CD4-positive, alpha-beta T cell (primary cell): ENCODE measurements at regions not wholly inside any gene's neighbourhood (a gene's known extent, or its start where the extent isn't known, plus 50 kb on each side); places are given as distances from the start of the nearest gene placed in this dataset.

Experiments
- ATAC-seq: fragments of 200-7000 bp; cut with Tn5 transposase; one replicate; pipeline ENCODE4 v1.10.0; 2022; ENCODE audit warnings: mild to moderate bottlenecking; ENCODE audit not compliant: poor library complexity
- CTCF ChIA-PET: fragments of 350-600 bp; sonication (Branson Sonifier 250); formaldehyde crosslinking; loops from one replicate; lab custom pipeline; 2021; ENCODE audit warnings: antibody characterized with exemption, inconsistent platforms; lab: Charles Lee
- POLR2A ChIA-PET: fragments of 350-600 bp; sonication (Branson Sonifier 250); formaldehyde crosslinking; loops from one replicate; lab custom pipeline; 2021; ENCODE audit warnings: antibody characterized with exemption, inconsistent platforms; lab: Charles Lee
- DNase-seq, 14 experiments: peaks; one replicate each; pipeline ENCODE4 v3.0.0-alpha.2; 2013 to 2020; ENCODE audit warnings: mixed read lengths in 2 of 14
- H3K27ac ChIP-seq, 2 donors: one replicate each; pipeline versions ENCODE4 v1.5.1 to v1.7.0; 2013; ENCODE audit warnings: low read length in 2 of 2, low read depth in 1 of 2, mild to moderate bottlenecking in 1 of 2
- H3K27me3 ChIP-seq, 2 experiments: 1 replicate in 1 of 2; 2 replicates in 1 of 2; pipeline versions ENCODE4 v1.6.1 to v1.7.0; 2013; ENCODE audit warnings: low read length in 2 of 2, control low read depth in 1 of 2, mild to moderate bottlenecking in 1 of 2, moderate library complexity in 1 of 2; ENCODE audit not compliant: insufficient read depth in 2 of 2, control insufficient read depth in 1 of 2
- H3K36me3 ChIP-seq: one replicate; pipeline ENCODE4 v1.6.1; 2013; ENCODE audit warnings: low read length, control low read depth; ENCODE audit not compliant: insufficient read depth
- H3K4me1 ChIP-seq: one replicate; pipeline ENCODE4 v1.6.1; 2013; ENCODE audit warnings: low read length, control low read depth; ENCODE audit not compliant: insufficient read depth
- H3K4me3 ChIP-seq: one replicate; pipeline ENCODE4 v1.5.1; 2013; ENCODE audit warnings: mild to moderate bottlenecking, low read length, moderate library complexity
- H3K9me3 ChIP-seq, 2 experiments: 1 replicate in 1 of 2; 2 replicates in 1 of 2; pipeline versions ENCODE4 v1.6.1 to v1.7.0; 2013; ENCODE audit warnings: low read length in 2 of 2, mild to moderate bottlenecking in 2 of 2, control low read depth in 1 of 2, moderate library complexity in 1 of 2; ENCODE audit not compliant: control insufficient read depth in 1 of 2, insufficient read depth in 1 of 2
- H3K27ac Mint-ChIP-seq: one replicate; pipeline ENCODE4 v1.8.0; 2020; ENCODE audit warnings: mixed read lengths
- H3K27me3 Mint-ChIP-seq: one replicate; pipeline ENCODE4 v1.8.0; 2021; ENCODE audit warnings: mixed read lengths
- H3K36me3 Mint-ChIP-seq: one replicate; pipeline ENCODE4 v1.8.0; 2021; ENCODE audit warnings: low read depth, mixed read lengths
- H3K4me1 Mint-ChIP-seq: one replicate; pipeline ENCODE4 v1.8.0; 2021; ENCODE audit warnings: low read depth, mixed read lengths
- H3K4me3 Mint-ChIP-seq: one replicate; pipeline ENCODE4 v1.8.0; 2020; ENCODE audit warnings: mild to moderate bottlenecking, mixed read lengths
- H3K9me3 Mint-ChIP-seq: one replicate; pipeline ENCODE4 v1.8.0; 2020; ENCODE audit warnings: mixed read lengths
- intact Hi-C, 2 experiments: fragments of 100-400 bp; cut with DNase I in 1 of 2; cut with micrococcal nuclease in 1 of 2; formaldehyde crosslinking; loops; one replicate each; pipeline versions ENCODE4 v1.15.1 to v1.9.0; 2023 to 2025; cut with DNase I, micrococcal nuclease
- TF ChIP-seq, protein P1 (sequence below): fragments of 200-600 bp; IDR thresholded peaks from one replicate; pipeline ENCODE4 v1.8.0; 2022; ENCODE audit warnings: antibody characterized with exemption, mild to moderate bottlenecking

DNA sequence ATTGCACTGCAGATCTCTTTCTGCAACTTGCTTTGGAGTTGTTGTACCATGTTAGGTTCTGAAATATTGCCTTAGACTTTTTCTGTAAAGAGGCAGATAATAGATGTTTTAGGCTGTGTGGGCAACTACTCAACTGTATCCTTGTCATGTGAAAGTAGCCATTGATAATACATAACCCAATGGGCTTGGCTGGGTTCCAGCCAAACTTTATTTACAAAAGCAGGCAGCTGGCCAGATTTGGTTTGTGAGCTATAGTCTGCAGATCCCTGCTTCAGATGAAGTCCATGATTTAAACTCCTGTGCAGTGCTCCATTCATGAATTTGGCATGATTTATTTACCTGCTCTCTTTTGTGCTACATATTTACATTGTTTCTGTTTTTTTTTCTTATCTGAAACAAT lies 300.4 kb downstream of the IRX2 start:
- Histone ChIP-seq H3K27me3 (no peaks in the 10 kb centered on the region), H3K4me1 (no peaks in the 10 kb centered on the region), H3K27ac (no peak overlapping the region), H3K4me3 (no peak overlapping the region), H3K9me3 (peaks cover 0 to 5% of the 10 kb centered on the region in 2 experiments), H3K36me3 (no peaks in the 10 kb centered on the region)
- Mint-ChIP-seq H3K36me3 (no peaks in the 10 kb centered on the region), H3K4me1 (no peaks in the 10 kb centered on the region), H3K9me3 (peaks cover 3% of the 10 kb centered on the region), H3K27ac (no peak overlapping the region), H3K27me3 (no peaks in the 10 kb centered on the region), H3K4me3 (no peak overlapping the region)
- intact Hi-C loops: no loop called here
- CTCF ChIA-PET: no interaction called here
- TF ChIP-seq, protein P1, sequence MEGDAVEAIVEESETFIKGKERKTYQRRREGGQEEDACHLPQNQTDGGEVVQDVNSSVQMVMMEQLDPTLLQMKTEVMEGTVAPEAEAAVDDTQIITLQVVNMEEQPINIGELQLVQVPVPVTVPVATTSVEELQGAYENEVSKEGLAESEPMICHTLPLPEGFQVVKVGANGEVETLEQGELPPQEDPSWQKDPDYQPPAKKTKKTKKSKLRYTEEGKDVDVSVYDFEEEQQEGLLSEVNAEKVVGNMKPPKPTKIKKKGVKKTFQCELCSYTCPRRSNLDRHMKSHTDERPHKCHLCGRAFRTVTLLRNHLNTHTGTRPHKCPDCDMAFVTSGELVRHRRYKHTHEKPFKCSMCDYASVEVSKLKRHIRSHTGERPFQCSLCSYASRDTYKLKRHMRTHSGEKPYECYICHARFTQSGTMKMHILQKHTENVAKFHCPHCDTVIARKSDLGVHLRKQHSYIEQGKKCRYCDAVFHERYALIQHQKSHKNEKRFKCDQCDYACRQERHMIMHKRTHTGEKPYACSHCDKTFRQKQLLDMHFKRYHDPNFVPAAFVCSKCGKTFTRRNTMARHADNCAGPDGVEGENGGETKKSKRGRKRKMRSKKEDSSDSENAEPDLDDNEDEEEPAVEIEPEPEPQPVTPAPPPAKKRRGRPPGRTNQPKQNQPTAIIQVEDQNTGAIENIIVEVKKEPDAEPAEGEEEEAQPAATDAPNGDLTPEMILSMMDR: no peak
- DNase-seq (no peak), ATAC-seq (no peak)
- POLR2A ChIA-PET: no interaction called here

- H3K27me3 Mint-ChIP-seq: no peaks in the 10 kb centered on the region
- CTCF ChIA-PET: no interaction called here
- no peak for ATAC-seq
These were observed 308.8 kb downstream of the IRX2 start for GRCh38 chr5:2442496-2443354.

DNA sequence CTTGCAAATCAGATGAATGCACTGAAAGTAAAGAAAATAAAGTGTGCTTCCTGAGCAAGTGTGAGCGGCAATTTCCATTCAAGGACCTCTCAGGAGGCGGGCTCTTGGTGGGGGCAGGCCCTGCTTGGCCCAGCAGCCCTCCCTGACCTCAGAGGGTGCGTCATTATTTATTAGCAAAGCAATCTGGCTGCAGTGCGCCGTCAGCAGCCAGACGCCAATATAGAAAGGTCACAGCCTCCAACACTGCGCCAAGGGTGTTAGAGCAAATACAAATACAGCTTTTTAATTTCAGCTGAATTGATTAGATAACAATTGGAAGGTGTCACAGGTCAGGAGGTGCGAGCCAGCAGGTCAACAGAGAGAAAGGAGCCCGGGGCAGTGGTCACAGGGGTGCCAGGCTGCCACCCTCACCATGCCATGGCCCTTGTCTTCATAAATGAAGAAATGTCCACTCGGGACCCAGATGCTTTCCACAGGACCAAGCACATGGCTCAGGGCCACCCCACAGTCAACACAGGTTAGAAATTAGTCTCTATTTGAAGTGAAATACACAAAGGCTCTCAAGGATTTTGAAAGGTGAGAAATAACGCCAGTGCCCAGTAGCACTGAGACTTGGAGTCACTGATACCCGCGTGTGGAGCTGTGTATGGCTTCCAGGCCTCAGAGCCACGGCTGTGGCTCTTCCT lies 309.8 kb downstream of the IRX2 start:
- POLR2A ChIA-PET: no interaction called here
- Histone ChIP-seq H3K9me3 (peaks cover 0 to 16% of the 10 kb centered on the region in 2 experiments), H3K36me3 (no peaks in the 10 kb centered on the region), H3K4me3 (no peak overlapping the region), H3K27ac (no peak overlapping the region), H3K27me3 (no peaks in the 10 kb centered on the region), H3K4me1 (no peaks in the 10 kb centered on the region)
- H3K27me3 Mint-ChIP-seq: no peaks in the 10 kb centered on the region
- H3K4me3 Mint-ChIP-seq: no peak overlapping the region
- no peak for DNase-seq
- H3K36me3 Mint-ChIP-seq: no peaks in the 10 kb centered on the region
- no peaks in the 10 kb centered on the region for H3K4me1 Mint-ChIP-seq
- H3K27ac Mint-ChIP-seq: no peak overlapping the region
- TF ChIP-seq, protein P1: no peak
- CTCF ChIA-PET: no interaction called here
- ATAC-seq: no peak
- peaks cover 2% of the 10 kb centered on the region for H3K9me3 Mint-ChIP-seq
- intact Hi-C loops: no loop called here

More at GRCh38 chr5:2442496-2443354, 308.8 kb downstream of the IRX2 start:
- H3K27ac Mint-ChIP-seq: no peak overlapping the region
- H3K9me3 ChIP-seq: peaks cover 0 to 16% of the 10 kb centered on the region in 2 experiments
- TF ChIP-seq, protein P1: no peak
- H3K4me1 Mint-ChIP-seq: no peaks in the 10 kb centered on the region
- H3K36me3 Mint-ChIP-seq: no peaks in the 10 kb centered on the region
- no peaks in the 10 kb centered on the region for H3K36me3 ChIP-seq
- H3K4me3 ChIP-seq: no peak overlapping the region
- peaks cover 5% of the 10 kb centered on the region for H3K9me3 Mint-ChIP-seq
- POLR2A ChIA-PET: no interaction called here
- no peak overlapping the region for H3K27ac ChIP-seq
- DNase-seq: no peak
- H3K4me1 ChIP-seq: no peaks in the 10 kb centered on the region
- no peaks in the 10 kb centered on the region for H3K27me3 ChIP-seq
- intact Hi-C loops: no loop called here
- H3K4me3 Mint-ChIP-seq: no peak overlapping the region
